H9 (cell line): ENCODE measurements at regions not wholly inside any gene's neighbourhood (a gene's known extent, or its start where the extent isn't known, plus 50 kb on each side); places are given as distances from the start of the nearest gene placed in this dataset.

Source experiments
- DNase-seq: peaks from one replicate; pipeline ENCODE4 v3.0.0-alpha.2; 2017
- H2AFZ ChIP-seq: one replicate; pipeline ENCODE4 v1.6.1; 2013; ENCODE audit warnings: mild to moderate bottlenecking, low read length, control low read depth, moderate library complexity
- H2AK5ac ChIP-seq: 2 replicates; pipeline ENCODE4 v1.6.1; 2013; ENCODE audit warnings: low read length, control low read depth, mixed read lengths; ENCODE audit not compliant: insufficient read length
- H2BK120ac ChIP-seq: one replicate; pipeline ENCODE4 v1.6.1; 2013; ENCODE audit warnings: low read depth, mild to moderate bottlenecking, low read length, control low read depth, inconsistent platforms; ENCODE audit not compliant: poor library complexity, severe bottlenecking
- H2BK12ac ChIP-seq: 2 replicates; pipeline ENCODE4 v1.6.1; 2013; ENCODE audit warnings: low read length, control low read depth, mixed read lengths, low read depth; ENCODE audit not compliant: insufficient read length
- H2BK15ac ChIP-seq: 2 replicates; pipeline ENCODE4 v1.6.1; 2013; ENCODE audit warnings: low read depth, low read length, control low read depth
- H2BK20ac ChIP-seq: one replicate; pipeline ENCODE4 v1.6.1; 2013; ENCODE audit warnings: low read depth, mild to moderate bottlenecking, low read length, control low read depth, inconsistent platforms; ENCODE audit not compliant: poor library complexity, severe bottlenecking
- H2BK5ac ChIP-seq: 2 replicates; pipeline ENCODE4 v1.6.1; 2013; ENCODE audit warnings: low read length, control low read depth, mixed read lengths; ENCODE audit not compliant: insufficient read length
- H3K14ac ChIP-seq: 2 replicates; pipeline ENCODE4 v1.6.1; 2013; ENCODE audit warnings: low read length, control low read depth; ENCODE audit not compliant: insufficient read depth
- H3K18ac ChIP-seq: 2 replicates; pipeline ENCODE4 v1.6.1; 2013; ENCODE audit warnings: low read depth, mild to moderate bottlenecking, mixed read lengths, low read length, control low read depth; ENCODE audit not compliant: insufficient read length
- H3K23ac ChIP-seq: 2 replicates; pipeline ENCODE4 v1.6.1; 2013; ENCODE audit warnings: low read length, control low read depth, mixed read lengths, low read depth; ENCODE audit not compliant: insufficient read length
- H3K23me2 ChIP-seq: 2 replicates; pipeline ENCODE4 v1.6.1; 2013; ENCODE audit warnings: low read depth, mild to moderate bottlenecking, mixed read lengths, low read length, control low read depth; ENCODE audit not compliant: insufficient read length, poor library complexity, severe bottlenecking
- H3K27ac ChIP-seq: 2 replicates; pipeline ENCODE4 v1.5.1; 2013; ENCODE audit warnings: low read length, control low read depth, mixed read lengths, low read depth; ENCODE audit not compliant: insufficient read length
- H3K27me3 ChIP-seq: 2 replicates; pipeline ENCODE4 v1.6.1; 2013; ENCODE audit warnings: low read length, control low read depth, inconsistent platforms; ENCODE audit not compliant: insufficient read depth
- H3K4ac ChIP-seq: 2 replicates; pipeline ENCODE4 v1.6.1; 2013; ENCODE audit warnings: low read depth, mild to moderate bottlenecking, control low read depth, inconsistent platforms, low read length, moderate library complexity
- H3K4me1 ChIP-seq: 2 replicates; pipeline ENCODE4 v1.6.1; 2013; ENCODE audit warnings: low read length, control low read depth, inconsistent platforms; ENCODE audit not compliant: insufficient read depth
- H3K4me2 ChIP-seq: 2 replicates; pipeline ENCODE4 v1.6.1; 2013; ENCODE audit warnings: low read length, control low read depth, mixed read lengths; ENCODE audit not compliant: insufficient read length, insufficient read depth
- H3K56ac ChIP-seq: 2 replicates; pipeline ENCODE4 v1.6.1; 2013; ENCODE audit warnings: low read depth, mild to moderate bottlenecking, mixed read lengths, low read length, control low read depth; ENCODE audit not compliant: insufficient read length
- H3K79me1 ChIP-seq: 2 replicates; pipeline ENCODE4 v1.6.1; 2013; ENCODE audit warnings: low read depth, mild to moderate bottlenecking, moderate library complexity, low read length, control low read depth, inconsistent platforms; ENCODE audit not compliant: insufficient read depth, poor library complexity, severe bottlenecking
- H3K79me2 ChIP-seq: 2 replicates; pipeline ENCODE4 v1.6.1; 2013; ENCODE audit warnings: low read length, control low read depth, inconsistent platforms; ENCODE audit not compliant: insufficient read depth
- H3K9ac ChIP-seq: 2 replicates; pipeline ENCODE4 v1.6.1; 2013; ENCODE audit warnings: low read length, control low read depth, mixed read lengths; ENCODE audit not compliant: insufficient read length; ENCODE audit errors: extremely low read depth
- H3K9me3 ChIP-seq: one replicate; pipeline ENCODE4 v1.6.1; 2013; ENCODE audit warnings: low read depth, low read length, inconsistent platforms; ENCODE audit not compliant: control insufficient read depth
- H3T11ph ChIP-seq: one replicate; pipeline ENCODE4 v1.6.1; 2013; ENCODE audit warnings: mild to moderate bottlenecking, low read length, control low read depth, inconsistent platforms
- H4K20me1 ChIP-seq: one replicate; pipeline ENCODE4 v1.6.1; 2013; ENCODE audit not compliant: control insufficient read depth, insufficient read length, insufficient read depth
- H4K5ac ChIP-seq: 2 replicates; pipeline ENCODE4 v1.6.1; 2013; ENCODE audit warnings: low read depth, mild to moderate bottlenecking, mixed read lengths, low read length, control low read depth; ENCODE audit not compliant: insufficient read length
- H4K8ac ChIP-seq: replicated peaks from 2 replicates; pipeline ENCODE4 v1.6.1; 2013; ENCODE audit warnings: low read length, control low read depth, mixed read lengths, low read depth; ENCODE audit not compliant: insufficient read length
- H4K91ac ChIP-seq: 2 replicates; pipeline ENCODE4 v1.6.1; 2013; ENCODE audit warnings: low read depth, mild to moderate bottlenecking, moderate library complexity, mixed read lengths, low read length, control low read depth; ENCODE audit not compliant: insufficient read length
- H3K27ac Mint-ChIP-seq, 3 experiments: 2 replicates in 2 of 3; 3 replicates in 1 of 3; pipeline ENCODE4 v1.8.0; 2020 to 2021; ENCODE audit warnings: mixed read lengths in 3 of 3, mild to moderate bottlenecking in 1 of 3, moderate library complexity in 1 of 3
- H3K27me3 Mint-ChIP-seq: 2 replicates; pipeline ENCODE4 v1.8.0; 2021; ENCODE audit warnings: low read depth, mild to moderate bottlenecking, moderate library complexity, mixed read lengths
- H3K36me3 Mint-ChIP-seq, 3 experiments: 2 replicates in 2 of 3; 3 replicates in 1 of 3; pipeline ENCODE4 v1.8.0; 2020 to 2021; ENCODE audit warnings: low read depth in 3 of 3, mixed read lengths in 3 of 3; ENCODE audit not compliant: insufficient read depth in 1 of 3
- H3K4me1 Mint-ChIP-seq, 2 experiments: 2 replicates each; pipeline ENCODE4 v1.8.0; 2020; ENCODE audit warnings: mixed read lengths in 2 of 2
- H3K4me3 Mint-ChIP-seq, 2 experiments: 2 replicates in 1 of 2; 3 replicates in 1 of 2; pipeline ENCODE4 v1.8.0; 2020 to 2021; ENCODE audit warnings: mild to moderate bottlenecking in 2 of 2, mixed read lengths in 2 of 2, moderate library complexity in 1 of 2
- H3K9me3 Mint-ChIP-seq, 2 experiments: 2 replicates in 1 of 2; 3 replicates in 1 of 2; pipeline ENCODE4 v1.8.0; 2020; ENCODE audit warnings: mild to moderate bottlenecking in 2 of 2, mixed read lengths in 2 of 2, moderate library complexity in 1 of 2
- WGBS: extraction: QIAGEN DNeasy Blood & Tissue Kit; methylation state at CpG from one replicate; pipeline ENCODE4 v1.1.7; 2013; ENCODE audit warnings: missing lambda C conversion rate, low lambda C conversion rate, mixed read lengths; ENCODE audit not compliant: insufficient read length; ENCODE audit errors: extremely low coverage; 5-methylcytosine and 5-hydroxymethylcytosine counted together
- TF ChIP-seq, protein P1 (sequence below): fragments of 200-600 bp; sonication (generic); conservative IDR thresholded peaks from 3 replicates; pipeline ENCODE4 v1.8.0; 2021; ENCODE audit warnings: antibody characterized with exemption, mild to moderate bottlenecking

GRCh38 chr17:73989671-73990070 lies 213.8 kb upstream of the RPL38 start:
- Histone ChIP-seq H3T11ph (no peak overlapping the region), H3K14ac (no peak overlapping the region; the same call in 1 of the 2 replicates), H4K8ac (no peak overlapping the region), H4K20me1 (no peaks in the 10 kb centered on the region), H3K27ac (no peak overlapping the region), H3K27me3 (no peaks in the 10 kb centered on the region), H3K18ac (no peak overlapping the region), H3K9me3 (no peaks in the 10 kb centered on the region), H3K9ac (no peak overlapping the region), H3K4ac (no peak overlapping the region), H2BK5ac (no peak overlapping the region), H2BK12ac (no peak overlapping the region), H2BK15ac (no peak overlapping the region), H3K23me2 (no peaks in the 10 kb centered on the region), H2BK120ac (no peak overlapping the region), H4K5ac (no peak overlapping the region), H3K56ac (no peak overlapping the region), H4K91ac (no peak overlapping the region), H3K23ac (no peak overlapping the region), H2BK20ac (no peak overlapping the region), H3K79me2 (no peaks in the 10 kb centered on the region), H3K79me1 (no peaks in the 10 kb centered on the region), H3K4me2 (no peak overlapping the region), H2AK5ac (no peak overlapping the region), H2AFZ (no peak overlapping the region), H3K4me1 (no peaks in the 10 kb centered on the region)
- no CpG with 5 or more reads among the region's 14 CpGs for WGBS
- Mint-ChIP-seq H3K4me3 (no peak overlapping the region), H3K9me3 (no peaks in the 10 kb centered on the region), H3K4me1 (peaks cover 13 to 23% of the 10 kb centered on the region in 2 experiments), H3K27me3 (no peaks in the 10 kb centered on the region; the same call in none of the 2 replicates), H3K36me3 (no peaks in the 10 kb centered on the region), H3K27ac (no peak overlapping the region; a peak in 1 of 7 replicates)
- DNase-seq: no peak
- TF ChIP-seq, protein P1, sequence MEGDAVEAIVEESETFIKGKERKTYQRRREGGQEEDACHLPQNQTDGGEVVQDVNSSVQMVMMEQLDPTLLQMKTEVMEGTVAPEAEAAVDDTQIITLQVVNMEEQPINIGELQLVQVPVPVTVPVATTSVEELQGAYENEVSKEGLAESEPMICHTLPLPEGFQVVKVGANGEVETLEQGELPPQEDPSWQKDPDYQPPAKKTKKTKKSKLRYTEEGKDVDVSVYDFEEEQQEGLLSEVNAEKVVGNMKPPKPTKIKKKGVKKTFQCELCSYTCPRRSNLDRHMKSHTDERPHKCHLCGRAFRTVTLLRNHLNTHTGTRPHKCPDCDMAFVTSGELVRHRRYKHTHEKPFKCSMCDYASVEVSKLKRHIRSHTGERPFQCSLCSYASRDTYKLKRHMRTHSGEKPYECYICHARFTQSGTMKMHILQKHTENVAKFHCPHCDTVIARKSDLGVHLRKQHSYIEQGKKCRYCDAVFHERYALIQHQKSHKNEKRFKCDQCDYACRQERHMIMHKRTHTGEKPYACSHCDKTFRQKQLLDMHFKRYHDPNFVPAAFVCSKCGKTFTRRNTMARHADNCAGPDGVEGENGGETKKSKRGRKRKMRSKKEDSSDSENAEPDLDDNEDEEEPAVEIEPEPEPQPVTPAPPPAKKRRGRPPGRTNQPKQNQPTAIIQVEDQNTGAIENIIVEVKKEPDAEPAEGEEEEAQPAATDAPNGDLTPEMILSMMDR: no peak
